ENCODE measurements at regions not wholly inside any gene's neighbourhood (a gene's known extent, or its start where the extent isn't known, plus 50 kb on each side); places are given as distances from the start of the nearest gene placed in this dataset.

DNA sequence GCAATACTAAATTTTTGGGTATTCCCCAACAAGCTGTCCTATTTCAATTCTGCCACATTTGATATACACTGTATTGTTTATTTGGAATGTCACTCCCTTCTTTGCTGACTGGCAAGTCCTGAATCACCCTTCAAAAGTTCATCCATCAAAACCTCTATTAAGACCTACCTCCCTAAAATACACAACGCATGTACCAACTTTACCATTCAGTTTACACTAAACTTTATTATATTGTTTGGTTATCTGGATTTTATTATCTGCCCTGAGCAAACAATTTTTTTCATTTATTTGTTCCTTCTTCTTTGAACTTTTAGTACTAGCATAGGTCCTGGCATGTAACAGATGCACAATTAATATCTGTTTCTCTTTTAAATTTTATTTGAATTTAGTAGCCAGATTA is 958.2 kb upstream of the ADGRB3 start:
- TF ChIP-seq, protein P1, sequence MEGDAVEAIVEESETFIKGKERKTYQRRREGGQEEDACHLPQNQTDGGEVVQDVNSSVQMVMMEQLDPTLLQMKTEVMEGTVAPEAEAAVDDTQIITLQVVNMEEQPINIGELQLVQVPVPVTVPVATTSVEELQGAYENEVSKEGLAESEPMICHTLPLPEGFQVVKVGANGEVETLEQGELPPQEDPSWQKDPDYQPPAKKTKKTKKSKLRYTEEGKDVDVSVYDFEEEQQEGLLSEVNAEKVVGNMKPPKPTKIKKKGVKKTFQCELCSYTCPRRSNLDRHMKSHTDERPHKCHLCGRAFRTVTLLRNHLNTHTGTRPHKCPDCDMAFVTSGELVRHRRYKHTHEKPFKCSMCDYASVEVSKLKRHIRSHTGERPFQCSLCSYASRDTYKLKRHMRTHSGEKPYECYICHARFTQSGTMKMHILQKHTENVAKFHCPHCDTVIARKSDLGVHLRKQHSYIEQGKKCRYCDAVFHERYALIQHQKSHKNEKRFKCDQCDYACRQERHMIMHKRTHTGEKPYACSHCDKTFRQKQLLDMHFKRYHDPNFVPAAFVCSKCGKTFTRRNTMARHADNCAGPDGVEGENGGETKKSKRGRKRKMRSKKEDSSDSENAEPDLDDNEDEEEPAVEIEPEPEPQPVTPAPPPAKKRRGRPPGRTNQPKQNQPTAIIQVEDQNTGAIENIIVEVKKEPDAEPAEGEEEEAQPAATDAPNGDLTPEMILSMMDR (IDR thresholded peaks at IDR 0.05) = no peak
- no peak for TF ChIP-seq POLR2A (IDR thresholded peaks at IDR 0.05)

Data from prostate gland (tissue), 2 donors.